B cell (primary cell): ENCODE measurements at regions not wholly inside any gene's neighbourhood (a gene's known extent, or its start where the extent isn't known, plus 50 kb on each side); places are given as distances from the start of the nearest gene placed in this dataset.

ENCODE experiments used
- ATAC-seq: fragments of 200-7000 bp; cut with Tn5 transposase; one replicate; pipeline ENCODE4 v1.10.0; 2021; ENCODE audit warnings: low read depth, mild to moderate bottlenecking, moderate number of reproducible peaks, moderate library complexity
- CTCF ChIA-PET: fragments of 350-600 bp; sonication (Branson Sonifier 250); formaldehyde crosslinking; loops from one replicate; lab custom pipeline; 2021; ENCODE audit warnings: antibody characterized with exemption, inconsistent platforms; lab: Charles Lee
- POLR2A ChIA-PET: fragments of 350-600 bp; sonication (Branson Sonifier 250); formaldehyde crosslinking; loops from one replicate; lab custom pipeline; 2021; ENCODE audit warnings: antibody characterized with exemption; lab: Charles Lee
- DNase-seq: peaks from one replicate; pipeline ENCODE4 v3.0.0; 2013
- H2AFZ ChIP-seq: 2 replicates; pipeline ENCODE4 v1.6.1; 2012; ENCODE audit warnings: mild to moderate bottlenecking, low read depth, low read length; ENCODE audit not compliant: insufficient read depth, poor library complexity, severe bottlenecking
- H3K27ac ChIP-seq, 2 donors: 1 replicate in 1 of 2; 2 replicates in 1 of 2; pipeline ENCODE4 v1.5.1; 2012 to 2013; ENCODE audit warnings: low read length in 2 of 2, mild to moderate bottlenecking in 2 of 2, moderate library complexity in 1 of 2
- H3K27me3 ChIP-seq, 4 experiments: fragments of 200-600 bp in 1 of 4; sonication (generic) in 1 of 4; replicated peaks in 1 of 4; 1 replicate in 2 of 4; 2 replicates in 2 of 4; pipeline versions ENCODE4 v1.6.1 to v1.7.0; 2013 to 2016; ENCODE audit warnings: low read length in 3 of 4, mild to moderate bottlenecking in 2 of 4, mixed read lengths in 1 of 4, moderate library complexity in 1 of 4; ENCODE audit not compliant: insufficient read depth in 4 of 4, control insufficient read depth in 3 of 4; ENCODE audit errors: control extremely low read depth in 1 of 4
- H3K36me3 ChIP-seq, 2 experiments: replicated peaks in 1 of 2; 1 replicate in 1 of 2; 2 replicates in 1 of 2; pipeline versions ENCODE4 v1.6.1 to v1.7.1; 2013; ENCODE audit warnings: low read length in 1 of 2; ENCODE audit not compliant: insufficient read depth in 2 of 2, control insufficient read depth in 1 of 2; ENCODE audit errors: control extremely low read depth in 1 of 2, extremely low read depth in 1 of 2
- H3K4me1 ChIP-seq, 2 donors: fragments of 200-600 bp in 1 of 2; sonication (generic) in 1 of 2; 1 replicate in 1 of 2; 2 replicates in 1 of 2; pipeline versions ENCODE4 v1.5.1 to v1.6.1; 2013 to 2017; ENCODE audit warnings: low read length in 2 of 2; ENCODE audit not compliant: control insufficient read depth in 2 of 2, insufficient read depth in 2 of 2
- H3K4me2 ChIP-seq: replicated peaks from 2 replicates; pipeline ENCODE3; 2012; ENCODE audit warnings: mild to moderate bottlenecking, low read depth, low read length; ENCODE audit not compliant: poor library complexity, severe bottlenecking
- H3K4me3 ChIP-seq, 5 experiments: fragments of 200-600 bp in 1 of 5; sonication (generic) in 1 of 5; 1 replicate in 3 of 5; 2 replicates in 2 of 5; pipeline versions ENCODE4 v1.5.1 to v1.7.0; 2011 to 2016; ENCODE audit warnings: low read length in 4 of 5, mild to moderate bottlenecking in 4 of 5, low read depth in 2 of 5, control low read depth in 1 of 5, moderate library complexity in 1 of 5; ENCODE audit not compliant: insufficient read depth in 1 of 5; ENCODE audit errors: control extremely low read depth in 1 of 5, extremely low read depth in 1 of 5
- H3K79me2 ChIP-seq: fragments of 200-600 bp; sonication (generic); one replicate; pipeline ENCODE4 v1.6.0; 2016; ENCODE audit warnings: low read length; ENCODE audit not compliant: control insufficient read depth, insufficient read depth
- H3K9ac ChIP-seq: fragments of 200-600 bp; sonication (generic); 2 replicates; pipeline ENCODE4 v1.6.1; 2017; ENCODE audit warnings: mild to moderate bottlenecking, low read length, moderate library complexity
- H3K9me3 ChIP-seq, 3 donors: one replicate each; pipeline versions ENCODE4 v1.6.1 to v1.7.1; 2013; ENCODE audit warnings: low read length in 2 of 3; ENCODE audit not compliant: control insufficient read depth in 2 of 3, insufficient read depth in 1 of 3; ENCODE audit errors: control extremely low read depth in 1 of 3
- H4K20me1 ChIP-seq: 2 replicates; pipeline ENCODE4 v1.6.0; 2012; ENCODE audit warnings: mild to moderate bottlenecking, low read length; ENCODE audit not compliant: insufficient read depth, control insufficient read depth, poor library complexity, severe bottlenecking
- H3K27ac Mint-ChIP-seq: one replicate; pipeline ENCODE4 v1.8.0; 2021; ENCODE audit warnings: mixed read lengths
- H3K27me3 Mint-ChIP-seq: one replicate; pipeline ENCODE4 v1.8.0; 2021; ENCODE audit warnings: mixed read lengths
- H3K4me1 Mint-ChIP-seq: one replicate; pipeline ENCODE4 v1.8.0; 2021; ENCODE audit warnings: mixed read lengths
- H3K4me3 Mint-ChIP-seq: one replicate; pipeline ENCODE4 v1.8.0; 2021; ENCODE audit warnings: mixed read lengths
- H3K9me3 Mint-ChIP-seq: one replicate; pipeline ENCODE4 v1.8.0; 2022; ENCODE audit warnings: mixed read lengths; ENCODE audit not compliant: insufficient read depth
- CTCF ChIP-seq: fragments of 200-600 bp; IDR thresholded peaks from one replicate; pipeline ENCODE4 v1.8.0; 2022; ENCODE audit warnings: antibody characterized with exemption, mild to moderate bottlenecking
- EZH2 ChIP-seq: IDR thresholded peaks from 2 replicates; pipeline ENCODE4 v1.6.1; 2012; ENCODE audit warnings: borderline replicate concordance, low read depth, mild to moderate bottlenecking, moderate library complexity, low read length; ENCODE audit not compliant: insufficient read depth, poor library complexity, severe bottlenecking
- WGBS: methylation state at CpG from one replicate; pipeline ENCODE4 v1.1.5; 2013; ENCODE audit warnings: missing lambda C conversion rate; ENCODE audit not compliant: insufficient coverage; 5-methylcytosine and 5-hydroxymethylcytosine counted together
- intact Hi-C: fragments of 100-400 bp; cut with micrococcal nuclease; formaldehyde crosslinking; loops from one replicate; pipeline ENCODE4 v1.10.0; 2022

GRCh38 chr18:22567794-22568193, 150.1 kb upstream of the CTAGE1 start:
- Histone ChIP-seq H3K4me2 (no peak overlapping the region), H2AFZ (no peak overlapping the region), H3K4me3 (no peak overlapping the region), H3K4me1 (no peaks in the 10 kb centered on the region), H3K27ac (no peak overlapping the region), H3K9ac (no peak overlapping the region), H3K36me3 (no peaks in the 10 kb centered on the region), H4K20me1 (no peaks in the 10 kb centered on the region), H3K27me3 (no peaks in the 10 kb centered on the region), H3K9me3 (no peaks in the 10 kb centered on the region), H3K79me2 (no peaks in the 10 kb centered on the region)
- ChIA-PET POLR2A (no interaction called here), CTCF (no interaction called here)
- intact Hi-C loops = no loop called here
- no peaks in the 10 kb centered on the region for H3K4me1 Mint-ChIP-seq
- ATAC-seq (no peak), DNase-seq (no peak)
- H3K4me3 Mint-ChIP-seq = no peak overlapping the region
- H3K27me3 Mint-ChIP-seq = peaks cover 9% of the 10 kb centered on the region
- no peaks in the 10 kb centered on the region for H3K9me3 Mint-ChIP-seq
- TF ChIP-seq EZH2 = no peak
- no peak for TF ChIP-seq CTCF
- H3K27ac Mint-ChIP-seq = no peak overlapping the region

GRCh38 chr18:22570492-22570891, 152.8 kb upstream of the CTAGE1 start:
- Histone ChIP-seq H3K4me1 (no peaks in the 10 kb centered on the region), H3K79me2 (no peaks in the 10 kb centered on the region), H3K9ac (no peak overlapping the region), H3K9me3 (no peaks in the 10 kb centered on the region), H2AFZ (no peak overlapping the region), H3K27ac (no peak overlapping the region), H3K4me2 (no peak overlapping the region), H3K36me3 (no peaks in the 10 kb centered on the region), H3K27me3 (no peaks in the 10 kb centered on the region), H3K4me3 (no peak overlapping the region), H4K20me1 (no peaks in the 10 kb centered on the region)
- no peak overlapping the region for H3K27ac Mint-ChIP-seq
- H3K4me1 Mint-ChIP-seq = no peaks in the 10 kb centered on the region
- ATAC-seq = no peak
- POLR2A ChIA-PET = no interaction called here
- H3K27me3 Mint-ChIP-seq = peaks cover 5% of the 10 kb centered on the region
- intact Hi-C loops = no loop called here
- no peaks in the 10 kb centered on the region for H3K9me3 Mint-ChIP-seq
- DNase-seq = no peak
- CTCF ChIA-PET = no interaction called here
- WGBS = 63% methylated on average over 1 of the region's 4 CpGs
- no peak overlapping the region for H3K4me3 Mint-ChIP-seq
- TF ChIP-seq CTCF (no peak), EZH2 (no peak)
